Hematopoietic multipotent progenitor cell treated with erythropoietin and hydrocortisone succinate and interleukin-3 and kit ligand, for 8 days (in vitro differentiated cells): ENCODE measurements at regions not wholly inside any gene's neighbourhood (a gene's known extent, or its start where the extent isn't known, plus 50 kb on each side); places are given as distances from the start of the nearest gene placed in this dataset.

Experiments used
- DNase-seq: peaks from one replicate; pipeline ENCODE4 v3.0.0-alpha.2; 2015

GRCh38 chr4:16365036-16365569 is 138.8 kb upstream of the TAPT1 start:
- DNase-seq = no peak

DNA sequence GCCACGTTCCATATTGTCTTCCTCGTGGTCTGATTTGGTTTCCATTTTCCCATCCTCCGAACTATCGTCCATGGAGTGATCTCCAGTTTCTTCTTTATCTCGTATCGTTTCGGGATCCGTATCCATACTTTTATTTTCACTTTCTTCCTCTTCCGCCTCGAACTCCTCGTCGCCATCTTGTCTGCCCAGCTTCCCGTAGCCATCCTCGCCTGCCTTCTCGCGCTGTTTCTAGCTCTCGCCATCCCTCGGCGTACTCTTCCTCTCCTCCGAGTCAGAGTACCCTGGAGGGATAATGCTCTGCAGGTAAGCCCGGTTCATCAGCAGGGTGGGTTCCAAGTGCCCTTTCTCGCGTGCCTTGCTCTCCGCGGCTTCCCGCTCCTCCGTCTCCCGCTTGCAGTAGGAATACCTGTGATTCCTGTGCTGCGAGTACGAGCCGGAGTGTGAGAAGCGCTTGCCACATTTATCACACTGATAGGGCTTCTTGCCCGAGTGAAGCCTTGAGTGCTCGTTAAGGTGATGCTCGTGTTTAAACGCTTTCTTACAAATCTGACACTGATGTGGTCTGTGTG is 134.5 kb upstream of the TAPT1 start:
- DNase-seq = no peak

GRCh38 chr4:16353165-16353564 is 126.9 kb upstream of the TAPT1 start:
- no peak for DNase-seq

DNA sequence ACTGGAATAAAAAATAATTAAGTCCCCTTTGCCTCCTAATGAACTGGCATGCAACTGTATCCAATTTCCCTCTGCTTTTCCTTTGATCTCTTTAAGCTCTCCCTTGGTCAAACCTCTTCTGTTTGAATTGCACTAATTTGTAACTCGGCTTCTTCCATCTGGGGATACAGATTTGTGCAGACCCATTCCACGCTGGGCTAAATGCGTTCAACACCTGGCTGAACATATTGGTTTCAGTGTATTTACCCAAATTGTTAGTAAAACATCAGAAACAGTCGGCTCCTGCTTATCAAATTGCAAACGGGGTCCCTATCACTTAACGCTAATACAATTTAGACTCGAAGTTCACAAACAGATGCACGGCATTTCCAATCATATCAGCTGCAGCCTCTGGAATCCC is 124.9 kb upstream of the TAPT1 start:
- DNase-seq = no peak

- no peak for DNase-seq
Measured at GRCh38 chr4:16344853-16345252, 118.6 kb upstream of the TAPT1 start.

DNA sequence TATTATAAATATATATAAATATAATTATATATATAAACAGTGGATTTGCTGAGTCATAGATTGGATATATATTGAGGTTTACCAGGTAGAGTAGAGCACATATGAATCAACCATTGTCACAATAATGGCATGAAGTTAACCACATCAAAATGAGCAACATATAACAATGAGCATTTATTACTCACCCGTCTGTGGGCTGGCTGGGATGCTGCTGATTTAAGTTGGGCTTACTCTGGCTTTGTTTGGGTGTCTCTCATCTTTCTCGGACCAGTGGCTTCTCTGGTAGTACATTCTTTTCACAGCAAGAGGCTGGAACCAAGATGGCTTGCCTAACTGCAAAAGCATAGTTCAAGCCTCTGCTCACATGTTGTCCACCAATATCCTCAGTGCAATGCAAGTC is 111.7 kb upstream of the TAPT1 start:
- no peak for DNase-seq

- DNase-seq = no peak
Measured at GRCh38 chr4:16334601-16335000, 108.3 kb upstream of the TAPT1 start.

DNA sequence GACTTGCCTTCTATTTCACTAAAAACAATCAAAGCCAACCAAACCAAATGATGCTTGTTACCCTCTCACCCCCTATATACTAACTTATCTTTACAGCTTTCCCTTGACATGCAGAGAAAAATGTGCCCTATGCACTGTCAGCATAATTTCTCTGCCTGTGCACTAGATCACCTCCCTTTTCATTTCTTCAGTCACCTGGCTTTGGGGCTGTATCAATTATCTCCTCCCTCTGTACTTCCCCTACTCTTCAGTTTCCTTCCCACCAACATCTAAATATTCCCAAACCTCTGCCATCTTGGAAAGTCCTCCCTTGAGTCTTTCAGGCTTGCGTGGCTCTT is 103.5 kb upstream of the TAPT1 start:
- no peak for DNase-seq

GRCh38 chr4:16329125-16329796 is 103.0 kb upstream of the TAPT1 start:
- no peak for DNase-seq

- DNase-seq = no peak
Measured at GRCh38 chr4:16322183-16322582, 95.9 kb upstream of the TAPT1 start.

DNA sequence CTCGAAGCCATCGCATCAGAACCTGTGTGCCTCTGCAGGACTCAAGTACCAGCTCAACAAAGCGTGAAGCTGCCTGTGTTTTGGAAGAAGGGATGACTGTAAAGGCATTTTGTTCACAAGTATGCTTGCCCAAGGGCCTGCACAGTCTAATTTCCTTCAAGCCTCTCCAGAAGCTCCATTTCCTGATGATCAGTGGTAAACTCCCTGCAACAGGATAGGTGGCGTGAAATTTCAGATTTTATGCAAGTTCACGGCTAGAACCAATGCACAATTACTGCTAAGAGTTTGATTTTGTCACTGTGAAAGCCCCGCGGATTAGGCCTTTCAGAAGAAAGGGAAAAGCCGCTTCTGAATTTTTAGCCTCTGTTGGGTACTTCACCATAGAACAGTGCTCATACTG is 89.2 kb upstream of the TAPT1 start:
- no peak for DNase-seq

DNA sequence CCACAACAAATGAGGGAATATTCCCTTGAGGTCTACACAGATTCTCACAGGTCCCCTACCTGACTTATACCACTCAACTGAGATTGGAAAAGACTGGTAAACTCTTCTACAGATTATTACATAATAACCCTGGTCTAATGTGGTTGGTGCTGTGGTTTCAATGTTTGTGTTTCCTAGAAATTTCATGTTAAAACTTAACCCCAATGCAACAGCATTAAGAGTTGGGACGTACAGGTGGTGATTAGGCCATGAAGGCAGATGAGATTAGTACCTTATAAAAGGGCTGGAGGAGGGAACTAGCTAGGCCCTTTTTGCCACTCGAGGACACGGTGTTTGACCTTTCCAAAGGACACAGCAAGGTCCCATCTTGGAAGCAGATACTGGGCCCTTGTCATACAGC is 84.3 kb upstream of the TAPT1 start:
- DNase-seq = no peak

DNA sequence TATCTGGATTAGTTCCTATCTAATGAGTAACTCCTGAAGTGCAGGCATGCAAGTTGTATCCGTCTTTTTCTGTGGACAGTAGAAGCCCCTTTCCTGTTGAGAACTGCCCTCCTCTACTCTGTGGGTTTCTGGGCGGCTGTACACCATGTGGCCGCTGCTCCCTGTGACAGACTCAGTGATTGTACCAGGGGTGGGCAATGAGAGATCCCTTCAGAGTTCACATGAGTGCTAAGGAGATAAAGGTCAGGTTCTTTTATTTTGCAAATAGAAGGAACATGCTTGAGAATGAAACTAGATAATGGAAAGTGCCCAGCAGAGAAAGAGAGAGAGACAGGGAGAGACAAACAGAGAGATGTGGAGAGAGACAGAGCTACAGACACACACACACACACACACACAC is 76.4 kb upstream of the TAPT1 start:
- no peak for DNase-seq

GRCh38 chr4:16297003-16297402 is 70.7 kb upstream of the TAPT1 start:
- DNase-seq = no peak

DNA sequence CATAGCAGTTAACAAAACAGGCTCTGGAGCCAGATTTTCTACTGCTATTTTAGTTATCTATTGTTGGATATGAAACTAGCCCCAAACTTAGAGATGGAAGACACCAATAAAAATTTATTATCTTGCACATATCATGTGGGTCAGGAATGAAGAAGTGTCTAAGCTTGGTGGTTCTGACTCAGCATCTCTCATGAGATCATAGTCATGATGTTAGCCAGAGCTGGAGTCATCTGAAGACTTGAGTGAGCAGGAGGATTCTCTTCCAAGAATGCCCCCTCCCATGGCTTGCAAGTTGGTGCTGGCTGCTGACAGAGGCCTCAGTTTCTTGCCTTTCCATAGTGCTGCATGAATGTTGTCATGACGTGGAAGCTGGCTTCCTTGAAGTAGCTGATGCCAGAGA is 68.2 kb upstream of the TAPT1 start:
- no peak for DNase-seq

- peak; percentile 5 for DNase-seq
Measured at GRCh38 chr4:16293210-16293838, 67.1 kb upstream of the TAPT1 start.

DNA sequence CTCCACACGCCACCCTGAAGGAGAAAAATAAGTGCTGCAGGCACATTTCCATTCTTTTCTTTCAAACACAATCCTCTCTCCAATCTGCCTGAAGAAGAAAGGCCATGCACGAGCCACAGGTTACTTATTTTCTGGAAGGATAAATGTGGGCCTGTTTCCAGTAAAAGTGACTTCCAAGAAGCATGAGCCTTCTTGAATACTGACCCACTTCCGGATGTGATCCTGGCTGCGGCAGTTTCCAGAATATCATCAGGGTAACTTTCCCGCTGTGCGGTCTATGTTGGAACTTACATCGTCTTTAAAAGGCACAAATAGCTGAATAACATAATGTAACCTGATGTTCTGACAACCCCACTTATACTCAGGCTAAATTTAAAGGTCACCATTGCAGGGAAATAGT is 66.3 kb upstream of the TAPT1 start:
- DNase-seq = no peak

DNA sequence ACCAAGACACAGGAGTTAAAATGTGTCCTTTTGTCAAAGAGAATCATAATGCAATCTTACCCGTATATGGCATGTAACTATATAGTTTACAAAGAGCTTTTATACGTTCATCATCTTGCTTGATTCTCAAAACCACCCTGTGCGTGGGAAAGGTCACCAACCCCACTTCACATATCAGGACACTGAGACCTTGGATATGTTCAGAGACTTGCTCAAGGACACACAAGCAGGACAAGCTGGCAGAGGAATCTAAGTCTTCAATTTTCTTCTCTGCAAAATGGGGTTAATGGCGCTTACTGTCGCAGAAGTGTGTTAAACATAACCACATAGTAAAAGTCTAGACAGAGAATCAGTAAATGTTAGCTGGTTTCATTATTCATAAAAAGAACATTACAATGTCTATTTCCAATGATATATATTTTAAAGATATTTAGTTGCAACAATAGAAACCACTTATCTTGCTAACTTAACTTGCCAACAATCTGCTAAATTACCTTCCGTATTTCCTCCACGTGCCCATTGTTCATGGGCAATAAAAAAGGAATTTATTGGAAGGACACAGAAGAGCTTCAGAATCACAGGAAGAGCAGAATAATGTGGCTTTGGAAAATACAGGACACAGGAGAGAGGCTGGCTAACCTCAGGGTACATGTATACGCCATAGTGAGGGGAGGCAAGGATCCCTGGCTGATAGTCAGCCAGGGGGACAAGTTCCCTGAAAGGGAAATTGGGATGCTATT is 64.6 kb upstream of the TAPT1 start:
- DNase-seq = no peak

DNA sequence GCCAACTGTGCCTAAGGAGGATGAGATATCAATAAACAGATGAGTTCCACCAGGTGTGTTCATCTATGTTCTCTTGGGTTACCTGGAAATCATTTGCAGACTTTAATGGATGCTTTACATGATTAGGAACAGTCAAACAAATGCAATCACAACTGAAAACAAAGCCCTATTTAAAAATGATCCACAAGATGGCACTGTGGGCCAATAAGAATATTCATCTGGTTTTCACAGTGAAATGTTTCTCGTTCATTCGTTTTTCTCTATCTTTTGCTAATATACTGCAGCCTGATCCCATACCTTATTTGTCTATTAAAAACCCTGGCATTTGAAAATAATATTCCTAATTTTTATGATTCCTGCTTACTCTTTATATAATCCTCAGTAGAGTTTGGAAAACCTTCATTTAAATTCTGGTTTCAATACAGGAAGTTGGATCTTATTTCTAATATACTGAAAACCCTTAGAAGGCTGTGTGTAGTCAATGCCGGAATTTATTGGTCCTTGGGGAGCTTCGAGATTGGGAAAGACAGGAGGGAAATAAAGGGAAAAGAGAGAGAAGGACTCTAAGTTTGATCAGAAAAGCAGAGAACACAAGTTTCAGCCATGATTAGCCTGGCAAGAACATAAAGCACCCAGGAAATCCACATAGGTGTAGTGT is 63.8 kb upstream of the TAPT1 start:
- DNase-seq = peak; percentile 58

DNA sequence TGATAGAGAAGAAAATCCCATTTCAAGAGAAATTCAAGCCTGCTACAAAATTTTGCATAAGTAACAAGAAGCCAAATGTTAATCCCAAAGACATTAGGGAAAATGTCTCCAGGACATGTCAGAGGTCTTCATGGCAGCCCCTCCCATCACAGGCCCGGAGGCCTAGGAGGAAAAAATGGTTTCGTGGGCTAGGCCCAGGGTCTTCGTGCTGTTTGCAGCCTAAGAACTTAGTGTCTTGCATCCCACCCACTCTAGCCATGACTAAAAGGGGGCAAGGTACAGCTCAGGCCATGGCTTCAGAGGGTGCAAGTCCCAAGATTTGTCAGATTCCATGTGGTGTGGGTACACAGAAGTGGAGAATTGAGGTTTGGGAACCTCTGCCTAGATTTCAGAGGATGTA is 57.8 kb upstream of the TAPT1 start:
- no peak for DNase-seq

- DNase-seq = peak; percentile 10
Measured at GRCh38 chr4:16278178-16278577, 51.9 kb upstream of the TAPT1 start.
